Daoy (cell line): ENCODE measurements at regions not wholly inside any gene's neighbourhood (a gene's known extent, or its start where the extent isn't known, plus 50 kb on each side); places are given as distances from the start of the nearest gene placed in this dataset.
"Not testable (repeated sequence)": the region's sequence is repeated elsewhere in the genome, so short reads cannot be mapped to it uniquely, and the experiment has no call there.

Experiments
- DNase-seq: peaks from one replicate; pipeline ENCODE4 v3.0.0-alpha.2; 2015; ENCODE audit warnings: low read depth

- DNase-seq, result no peak
Observed at GRCh38 chr2:64743739-64744330, 90.1 kb upstream of the SERTAD2 start.

- no peak for DNase-seq
Observed at GRCh38 chr2:64745562-64745961, 91.8 kb upstream of the SERTAD2 start.

GRCh38 chr2:64747690-64748091 lies 94.0 kb upstream of the SERTAD2 start:
- not testable (repeated sequence) for DNase-seq

- DNase-seq, result no peak
Observed at GRCh38 chr2:64748147-64748546, 94.4 kb upstream of the SERTAD2 start.

GRCh38 chr2:64748561-64748960 lies 94.8 kb upstream of the SERTAD2 start:
- no peak for DNase-seq

GRCh38 chr2:64749446-64749845 lies 95.7 kb upstream of the SERTAD2 start:
- DNase-seq, result no peak

- DNase-seq, result peak; percentile 51
Observed at GRCh38 chr2:64750001-64750816, 96.5 kb upstream of the SERTAD2 start.

- DNase-seq, result peak; percentile 100
Observed at GRCh38 chr2:64750817-64751285, 97.1 kb upstream of the SERTAD2 start.

- DNase-seq, result no peak
Observed at GRCh38 chr2:64751286-64752260, 97.9 kb upstream of the SERTAD2 start.

GRCh38 chr2:64753399-64753798 lies 99.7 kb upstream of the SERTAD2 start:
- no peak for DNase-seq

GRCh38 chr2:64754570-64754969 lies 100.9 kb upstream of the SERTAD2 start:
- DNase-seq, result no peak

GRCh38 chr2:64757126-64757525 lies 103.4 kb upstream of the SERTAD2 start:
- DNase-seq, result no peak

GRCh38 chr2:64760128-64760527 lies 106.4 kb upstream of the SERTAD2 start:
- DNase-seq, result no peak

GRCh38 chr2:64762301-64762997 lies 108.7 kb upstream of the SERTAD2 start:
- no peak for DNase-seq

GRCh38 chr2:64763126-64763525 lies 109.4 kb upstream of the SERTAD2 start:
- DNase-seq, result no peak

- DNase-seq, result no peak
Observed at GRCh38 chr2:64765160-64765805, 111.6 kb upstream of the SERTAD2 start.

- DNase-seq, result no peak
Observed at GRCh38 chr2:64766841-64767669, 113.3 kb upstream of the SERTAD2 start.

- DNase-seq, result peak; percentile 93
Observed at GRCh38 chr2:64767670-64768468, 114.2 kb upstream of the SERTAD2 start.

- no peak for DNase-seq
Observed at GRCh38 chr2:64768491-64769005, 114.8 kb upstream of the SERTAD2 start.
